Erythroblast (primary cell): ENCODE measurements at regions not wholly inside any gene's neighbourhood (a gene's known extent, or its start where the extent isn't known, plus 50 kb on each side); places are given as distances from the start of the nearest gene placed in this dataset.
"Not testable (repeated sequence)": the region's sequence is repeated elsewhere in the genome, so short reads cannot be mapped to it uniquely, and the experiment has no call there.

Source experiments
- DNase-seq, 2 experiments: peaks; one replicate each; lab custom pipeline; 2025; lab: John Stamatoyannopoulos, UW
- GATA1 ChIP-seq: IDR thresholded peaks from 2 replicates; pipeline ENCODE4 v1.6.1; 2011; ENCODE audit warnings: low read depth, mild to moderate bottlenecking, control low read depth, low read length, moderate library complexity
- POLR2A ChIP-seq: IDR thresholded peaks from 2 replicates; pipeline ENCODE4 v1.6.1; 2011; ENCODE audit warnings: mild to moderate bottlenecking, low read length

GRCh38 chr5:90263102-90263820 is 146.3 kb downstream of the CETN3 start:
- DNase-seq, result no peak
- no peak for TF ChIP-seq GATA1
- no peak for TF ChIP-seq POLR2A

GRCh38 chr5:90251447-90251846 is 158.1 kb downstream of the CETN3 start:
- DNase-seq, result no peak
- no peak for TF ChIP-seq GATA1
- TF ChIP-seq POLR2A, result no peak

- TF ChIP-seq POLR2A, result no peak
- TF ChIP-seq GATA1, result no peak
These were observed 160.9 kb downstream of the CETN3 start for GRCh38 chr5:90248640-90249039.

GRCh38 chr5:90243848-90244247 is 165.7 kb downstream of the CETN3 start:
- not testable (repeated sequence) for DNase-seq

More at GRCh38 chr5:90248640-90249039, 160.9 kb downstream of the CETN3 start:
- DNase-seq, result no peak

GRCh38 chr5:90233476-90233875 is 176.1 kb downstream of the CETN3 start:
- DNase-seq, result no peak
- TF ChIP-seq POLR2A (no peak), GATA1 (no peak)

GRCh38 chr5:90231688-90232087 is 177.9 kb downstream of the CETN3 start:
- no peak for DNase-seq
- no peak for TF ChIP-seq POLR2A
- TF ChIP-seq GATA1, result no peak

- no peak for DNase-seq
These were observed 181.9 kb downstream of the CETN3 start for GRCh38 chr5:90227683-90228082.

GRCh38 chr5:90226433-90227099 is 183.0 kb downstream of the CETN3 start:
- no peak for DNase-seq
- no peak for TF ChIP-seq GATA1
- no peak for TF ChIP-seq POLR2A

More at GRCh38 chr5:90227683-90228082, 181.9 kb downstream of the CETN3 start:
- TF ChIP-seq GATA1 (no peak), POLR2A (no peak)

- DNase-seq, result no peak
- TF ChIP-seq POLR2A (no peak), GATA1 (no peak)
These were observed 185.2 kb downstream of the CETN3 start for GRCh38 chr5:90224342-90224741.

- no peak for DNase-seq
- TF ChIP-seq POLR2A (no peak), GATA1 (no peak)
These were observed 185.8 kb downstream of the CETN3 start for GRCh38 chr5:90223756-90224155.

- no peak for TF ChIP-seq GATA1
- no peak for TF ChIP-seq POLR2A
- DNase-seq, result no peak
These were observed 187.6 kb downstream of the CETN3 start for GRCh38 chr5:90221951-90222350.

GRCh38 chr5:90220554-90220953 is 189.0 kb downstream of the CETN3 start:
- no peak for TF ChIP-seq POLR2A
- TF ChIP-seq GATA1, result no peak

GRCh38 chr5:90214991-90215390 is 194.6 kb downstream of the CETN3 start:
- no peak for TF ChIP-seq POLR2A
- no peak for TF ChIP-seq GATA1
- DNase-seq, result no peak

More at GRCh38 chr5:90220554-90220953, 189.0 kb downstream of the CETN3 start:
- no peak for DNase-seq

- not testable (repeated sequence) for DNase-seq
These were observed 201.2 kb downstream of the CETN3 start for GRCh38 chr5:90208323-90208722.

- no peak for DNase-seq
- no peak for TF ChIP-seq GATA1
- no peak for TF ChIP-seq POLR2A
These were observed 207.6 kb downstream of the CETN3 start for GRCh38 chr5:90201923-90202322.

- TF ChIP-seq GATA1, result no peak
- TF ChIP-seq POLR2A, result no peak
- DNase-seq, result no peak
These were observed 216.3 kb downstream of the CETN3 start for GRCh38 chr5:90193185-90193822.
